ENCODE measurements at regions not wholly inside any gene's neighbourhood (a gene's known extent, or its start where the extent isn't known, plus 50 kb on each side); places are given as distances from the start of the nearest gene placed in this dataset.

- DNase-seq, result no peak
Observed at GRCh38 chr20:17138237-17138636, 88.6 kb upstream of the PCSK2 start.

- no peak for DNase-seq
Observed at GRCh38 chr20:17140894-17141293, 85.9 kb upstream of the PCSK2 start.

- no peak for DNase-seq
Observed at GRCh38 chr20:17141568-17141967, 85.3 kb upstream of the PCSK2 start.

GRCh38 chr20:17142666-17143065 is 84.2 kb upstream of the PCSK2 start:
- no peak for DNase-seq

- DNase-seq, result no peak
Observed at GRCh38 chr20:17150858-17151257, 76.0 kb upstream of the PCSK2 start.

GRCh38 chr20:17155401-17155800 is 71.4 kb upstream of the PCSK2 start:
- no peak for DNase-seq

GRCh38 chr20:17158701-17159100 is 68.1 kb upstream of the PCSK2 start:
- no peak for DNase-seq

- DNase-seq, result no peak
Observed at GRCh38 chr20:17161673-17162481, 65.0 kb upstream of the PCSK2 start.

- DNase-seq, result no peak
Observed at GRCh38 chr20:17168026-17168612, 58.7 kb upstream of the PCSK2 start.

GRCh38 chr20:17169585-17170136 is 57.2 kb upstream of the PCSK2 start:
- no peak for DNase-seq

GRCh38 chr20:17171746-17172280 is 55.0 kb upstream of the PCSK2 start:
- DNase-seq, result no peak

GRCh38 chr20:17172836-17173516 is 53.9 kb upstream of the PCSK2 start:
- no peak for DNase-seq

Measured in CD4-positive, alpha-beta T cell treated with Interleukin-4 for 1 hour (primary cell).